GM19452 (cell line): ENCODE measurements at regions not wholly inside any gene's neighbourhood (a gene's known extent, or its start where the extent isn't known, plus 50 kb on each side); places are given as distances from the start of the nearest gene placed in this dataset.

ENCODE experiments used
- ATAC-seq: cut with Tn5 transposase; IDR thresholded peaks from one replicate; pipeline ENCODE4 v1.9.1; 2021; ENCODE audit not compliant: unreplicated experiment

DNA sequence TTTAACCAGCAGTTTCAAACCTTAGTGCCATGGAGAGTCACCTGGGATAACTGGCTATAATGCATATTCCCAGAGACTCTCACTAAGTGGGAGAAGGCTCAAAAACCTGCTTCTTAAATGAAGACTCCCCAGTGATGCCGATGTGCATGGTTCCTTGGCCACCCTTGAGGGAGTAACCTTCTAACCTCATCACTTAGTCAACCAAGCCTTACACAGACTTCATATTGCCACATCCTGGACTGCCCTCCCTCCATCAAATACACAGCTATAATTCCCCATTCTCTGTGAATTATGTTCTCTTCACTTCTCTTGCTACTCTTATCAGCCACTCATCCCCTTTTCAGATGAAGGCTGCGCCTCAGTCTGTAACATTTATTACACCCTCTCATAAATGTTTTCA, 462.9 kb upstream of the RGPD4 start:
- ATAC-seq: no peak

DNA sequence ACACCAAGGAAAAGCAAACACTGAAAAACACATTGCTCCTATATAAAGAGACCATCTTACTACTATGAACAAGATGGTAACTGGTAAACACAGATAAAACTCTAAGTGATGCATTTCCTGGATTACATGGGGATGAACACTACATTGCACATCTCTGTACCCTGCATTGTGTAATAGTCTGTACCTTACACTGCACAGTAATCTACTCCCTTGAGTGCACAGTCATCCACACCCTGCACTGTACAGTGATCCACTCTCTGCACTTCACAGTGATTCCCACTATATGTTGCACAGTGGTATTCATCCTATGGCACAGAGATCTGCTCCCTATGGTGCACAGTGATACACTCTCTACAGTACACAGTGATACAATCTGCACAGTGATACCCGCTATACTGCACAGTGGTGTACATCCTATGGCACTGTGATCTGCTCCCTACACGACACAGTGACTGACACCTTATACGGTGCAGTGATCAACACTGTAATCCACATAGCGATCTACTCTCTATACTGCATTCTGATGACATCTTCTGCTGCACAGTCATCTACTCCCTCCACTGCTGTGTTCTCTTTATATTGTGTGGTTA, 462.2 kb upstream of the RGPD4 start:
- ATAC-seq: no peak

DNA sequence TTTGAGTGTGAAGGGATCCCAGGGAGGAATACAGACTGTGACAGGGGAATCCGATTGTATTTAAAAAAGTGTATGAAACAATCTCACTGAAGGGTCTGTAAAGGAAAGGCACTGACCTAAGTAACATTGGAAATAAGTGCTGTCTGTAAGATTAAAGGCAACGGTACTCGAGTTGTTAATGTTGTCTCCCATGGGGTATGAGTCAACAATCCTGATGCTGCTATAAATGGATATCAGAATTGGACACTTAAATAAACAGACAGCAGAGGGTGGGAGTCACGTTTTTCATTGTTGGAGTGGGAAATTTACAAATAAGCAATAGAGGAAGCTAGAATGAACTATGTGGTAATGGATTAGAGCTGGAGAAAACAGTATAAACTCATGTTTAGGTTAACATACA, 452.4 kb upstream of the RGPD4 start:
- no peak for ATAC-seq

DNA sequence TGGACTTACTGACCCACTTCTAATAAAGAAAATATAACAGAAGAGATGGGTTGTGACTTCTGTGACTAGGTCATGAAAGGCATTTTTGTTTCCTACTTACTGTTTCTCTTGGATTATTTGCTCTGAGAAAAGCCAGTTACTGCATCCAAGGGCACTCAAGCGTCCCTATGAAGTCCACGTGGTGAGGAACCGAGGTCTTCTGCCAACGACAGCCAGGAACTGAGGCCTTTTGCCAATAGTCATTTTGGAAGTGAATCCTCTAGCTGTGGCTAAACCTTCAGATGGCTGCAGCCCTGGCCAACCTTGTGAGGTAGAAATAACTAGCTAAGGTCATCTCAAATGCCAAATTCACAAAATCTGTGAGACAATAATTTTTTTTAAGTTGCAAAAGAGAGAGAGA, 449.8 kb upstream of the RGPD4 start:
- ATAC-seq: no peak

DNA sequence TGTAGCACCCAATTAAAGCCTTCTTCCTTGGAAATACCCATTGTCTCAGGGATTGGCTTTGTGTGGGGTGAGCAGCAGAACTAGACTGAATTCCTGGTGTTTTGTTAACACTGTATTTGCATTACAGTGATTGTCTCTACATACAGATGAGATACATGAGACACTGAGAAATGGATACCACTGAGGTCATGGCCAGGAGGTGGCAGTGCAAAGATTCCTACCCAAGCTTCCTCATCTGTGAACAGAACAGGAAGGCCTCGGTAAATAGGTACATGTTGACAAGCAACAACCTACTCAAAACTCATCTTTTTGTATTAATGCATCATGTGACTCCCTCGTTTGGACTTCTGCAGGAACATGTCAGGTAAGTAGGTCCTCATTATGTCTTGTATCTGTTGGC, 445.8 kb upstream of the RGPD4 start:
- no peak for ATAC-seq

DNA sequence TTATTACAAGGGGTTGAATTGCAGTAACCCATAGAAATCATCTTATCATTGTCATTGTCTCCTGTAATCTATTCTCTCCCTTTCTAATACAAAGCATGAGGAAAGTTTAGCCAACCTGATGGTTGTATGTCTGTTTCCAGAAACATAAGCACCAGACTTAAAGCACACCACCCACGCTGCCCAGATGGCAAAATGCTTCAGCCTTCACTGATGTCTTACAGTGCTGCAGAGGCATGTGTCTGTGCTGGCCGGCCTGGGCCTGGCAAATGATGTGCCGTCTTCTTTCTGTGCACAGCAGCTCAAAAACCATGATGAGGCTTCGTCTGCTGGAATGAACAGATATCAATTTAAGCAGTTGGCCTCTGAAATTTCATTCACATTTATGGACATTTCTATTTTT, 443.0 kb upstream of the RGPD4 start:
- no peak for ATAC-seq

DNA sequence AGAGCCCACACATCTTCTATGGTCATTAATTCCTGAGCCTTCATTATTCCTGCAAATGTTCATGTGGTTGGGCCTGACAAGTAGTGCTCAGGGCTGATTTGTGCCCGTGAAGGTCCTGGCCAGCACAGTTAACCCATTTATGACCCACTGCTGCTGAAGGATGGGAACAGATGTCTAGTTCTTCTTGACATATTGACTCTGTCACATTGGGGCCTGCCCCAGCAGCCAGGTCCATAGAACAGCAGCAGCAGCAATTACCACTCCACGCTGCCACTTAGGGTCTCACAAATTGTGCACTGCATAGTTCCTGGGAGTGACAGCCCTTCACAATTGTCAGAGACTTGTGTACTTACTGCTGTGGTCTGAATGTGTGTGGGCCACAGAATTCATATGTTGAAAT, 442.3 kb upstream of the RGPD4 start:
- ATAC-seq: no peak

DNA sequence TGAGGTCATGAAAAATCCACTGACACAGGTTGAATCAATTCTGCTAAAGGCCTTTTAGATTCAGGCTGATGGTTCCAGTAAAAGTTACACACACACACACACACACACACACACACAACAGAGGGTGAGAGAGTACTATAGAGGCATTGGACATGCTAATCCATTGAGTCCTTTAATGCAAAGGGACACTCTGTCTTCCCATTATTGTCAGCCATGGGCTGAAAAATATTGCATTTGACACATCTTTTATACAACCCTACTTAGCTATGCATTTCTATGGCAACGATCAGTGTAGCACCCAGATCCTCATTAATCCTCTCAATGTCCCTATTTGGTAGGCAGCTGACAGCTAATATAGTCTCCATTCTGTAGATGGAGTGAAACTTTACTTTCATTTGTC, 440.8 kb upstream of the RGPD4 start:
- no peak for ATAC-seq

DNA sequence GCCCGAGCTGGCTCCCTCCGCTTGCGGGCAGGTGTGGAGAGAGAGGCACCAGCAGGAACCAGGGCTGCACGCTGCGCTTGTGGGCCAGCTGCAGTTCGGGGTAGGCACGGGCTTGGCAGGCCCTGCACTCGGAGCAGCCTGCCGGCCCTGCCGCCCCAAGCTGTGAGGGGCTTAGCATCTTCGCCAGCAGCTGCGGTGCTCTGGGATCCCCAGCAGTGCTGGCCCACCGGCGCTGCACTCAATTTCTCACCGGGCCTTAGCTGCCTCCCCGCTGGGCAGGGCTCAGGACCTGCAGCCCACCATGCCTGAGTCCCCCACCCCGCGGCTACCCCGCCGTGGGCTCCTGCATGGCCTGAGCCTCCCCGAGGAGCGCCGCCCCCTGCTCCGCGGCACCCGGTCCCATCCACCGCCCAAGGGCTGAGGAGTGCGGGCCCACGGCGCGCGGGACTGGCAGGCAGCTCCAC, 434.4 kb upstream of the RGPD4 start:
- ATAC-seq: no peak

DNA sequence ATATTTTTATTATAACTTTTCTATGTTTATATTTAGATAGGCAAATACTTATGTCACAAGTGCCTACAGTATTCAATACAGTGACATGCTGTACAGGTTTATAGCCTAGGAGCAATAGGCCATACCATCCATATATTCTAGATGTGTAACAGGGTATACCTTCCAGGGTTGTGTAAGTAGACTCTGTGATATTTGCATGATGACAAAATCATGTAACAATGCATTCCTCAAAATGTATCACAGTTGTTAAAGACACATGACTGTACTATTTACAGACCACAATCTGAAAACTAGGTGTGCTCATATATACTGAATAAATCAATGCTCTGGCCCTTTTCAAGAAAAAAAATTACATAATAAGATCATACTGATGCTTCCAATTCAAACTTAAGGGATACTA, 433.2 kb upstream of the RGPD4 start:
- no peak for ATAC-seq

DNA sequence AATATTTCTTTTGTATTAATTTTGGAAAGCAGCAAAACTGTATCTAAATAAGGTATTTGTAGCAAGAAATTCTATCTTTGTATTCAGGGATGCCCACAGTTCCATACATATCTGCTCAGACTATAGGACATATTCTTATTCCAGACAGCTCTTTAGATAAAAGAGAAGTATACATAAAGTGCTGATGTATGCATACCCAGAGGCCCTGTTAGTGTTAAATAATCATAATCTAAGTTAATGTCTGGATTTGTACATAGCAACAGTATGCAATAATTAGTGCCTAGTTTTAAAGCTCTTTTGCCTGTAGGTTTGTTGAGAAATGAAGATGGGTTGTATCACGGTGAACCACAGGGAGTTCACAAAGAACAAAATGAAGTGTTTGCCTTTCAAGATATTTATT, 428.0 kb upstream of the RGPD4 start:
- no peak for ATAC-seq

DNA sequence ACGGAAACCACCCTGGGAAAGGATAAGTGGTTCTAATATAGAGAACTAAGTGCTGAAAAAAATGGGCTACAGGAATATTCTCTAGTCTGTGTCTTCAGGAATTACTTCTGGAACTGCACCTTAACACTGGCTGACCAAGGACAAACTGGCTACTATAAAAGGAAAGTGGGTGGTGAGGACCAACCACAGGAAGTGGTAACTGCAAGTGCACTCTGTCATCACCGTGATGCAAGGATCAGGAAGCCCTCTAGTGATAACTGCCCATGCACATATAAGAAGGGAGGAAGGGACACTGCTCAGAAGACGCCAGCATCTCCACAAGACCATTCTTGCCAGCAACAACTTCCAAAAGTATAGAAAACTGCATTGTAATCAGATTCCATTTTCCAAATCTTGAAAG, 424.4 kb upstream of the RGPD4 start:
- ATAC-seq: no peak

DNA sequence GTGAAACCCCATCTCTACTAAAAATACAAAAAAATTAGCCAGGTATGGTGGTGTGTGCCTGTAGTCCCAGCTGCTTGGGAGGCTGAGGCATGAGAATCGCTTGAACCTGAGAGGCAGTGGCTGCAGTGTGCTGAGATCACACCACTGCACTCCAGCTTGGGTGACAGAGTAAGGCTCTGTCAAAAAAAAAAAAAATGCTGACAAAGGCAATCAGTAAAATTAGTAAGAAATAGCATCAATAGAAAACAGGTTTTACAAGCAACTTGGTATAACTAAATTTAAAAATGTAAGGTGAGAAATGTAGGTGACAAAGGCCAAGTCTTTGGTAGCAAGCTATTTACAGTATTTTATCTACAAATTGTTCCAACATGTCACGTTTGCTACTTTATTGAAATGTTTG, 421.4 kb upstream of the RGPD4 start:
- ATAC-seq: no peak

DNA sequence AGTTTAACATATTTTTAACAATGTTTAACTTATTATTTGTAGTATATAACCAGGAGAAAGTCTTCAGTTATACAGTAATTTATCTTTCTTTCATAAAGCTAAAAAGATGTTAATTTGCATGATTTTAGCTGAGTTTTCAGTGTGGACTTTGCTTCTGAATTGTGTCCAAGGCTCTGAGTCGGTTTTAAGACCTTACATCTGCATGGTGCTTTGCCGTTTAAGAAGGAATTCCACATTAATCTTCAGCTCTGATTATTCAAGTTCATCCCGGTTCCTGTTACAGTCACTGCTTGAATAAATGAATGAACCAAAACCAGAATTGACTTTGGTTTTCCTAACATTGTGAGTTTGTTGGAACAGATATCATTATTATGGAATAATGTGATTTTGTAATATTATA, 419.7 kb upstream of the RGPD4 start:
- no peak for ATAC-seq

DNA sequence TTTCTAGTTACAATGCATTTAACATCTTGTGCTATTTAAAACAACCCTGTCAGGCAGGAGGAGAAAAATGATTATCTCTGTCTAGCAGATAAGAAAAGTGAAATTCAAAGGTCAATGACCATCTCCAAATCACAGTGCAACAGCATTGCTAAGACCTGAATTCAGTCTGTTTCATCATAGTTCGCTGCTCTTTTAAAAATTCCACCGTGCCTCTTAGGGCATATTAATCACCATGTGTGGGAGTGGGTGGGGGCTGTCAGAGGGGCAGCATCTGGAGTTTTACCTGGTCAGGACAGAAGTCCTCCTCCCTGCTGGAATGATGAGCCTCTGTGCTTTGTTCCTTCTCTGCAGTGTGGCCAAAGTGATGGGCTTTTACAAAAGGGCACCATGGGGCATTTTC, 418.7 kb upstream of the RGPD4 start:
- ATAC-seq: no peak

DNA sequence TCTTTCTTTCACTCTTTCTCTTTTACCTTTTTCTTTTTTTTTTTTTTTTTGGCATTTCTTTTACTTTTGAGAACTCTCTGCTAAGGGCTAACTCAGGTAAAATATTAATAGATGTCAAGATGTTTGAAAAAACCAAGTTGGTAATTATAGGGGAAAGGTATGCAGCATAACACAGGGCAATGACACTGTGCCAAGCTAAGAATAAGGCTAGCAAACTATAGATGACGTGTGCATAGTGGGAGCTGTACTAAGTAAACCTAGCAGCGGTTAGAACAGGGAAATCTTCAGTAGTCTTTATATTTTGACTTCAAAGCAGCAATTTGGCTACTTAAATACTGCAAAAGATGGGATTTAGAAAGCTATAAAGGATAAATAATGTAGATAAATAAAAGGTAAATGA, 415.4 kb upstream of the RGPD4 start:
- ATAC-seq: no peak

DNA sequence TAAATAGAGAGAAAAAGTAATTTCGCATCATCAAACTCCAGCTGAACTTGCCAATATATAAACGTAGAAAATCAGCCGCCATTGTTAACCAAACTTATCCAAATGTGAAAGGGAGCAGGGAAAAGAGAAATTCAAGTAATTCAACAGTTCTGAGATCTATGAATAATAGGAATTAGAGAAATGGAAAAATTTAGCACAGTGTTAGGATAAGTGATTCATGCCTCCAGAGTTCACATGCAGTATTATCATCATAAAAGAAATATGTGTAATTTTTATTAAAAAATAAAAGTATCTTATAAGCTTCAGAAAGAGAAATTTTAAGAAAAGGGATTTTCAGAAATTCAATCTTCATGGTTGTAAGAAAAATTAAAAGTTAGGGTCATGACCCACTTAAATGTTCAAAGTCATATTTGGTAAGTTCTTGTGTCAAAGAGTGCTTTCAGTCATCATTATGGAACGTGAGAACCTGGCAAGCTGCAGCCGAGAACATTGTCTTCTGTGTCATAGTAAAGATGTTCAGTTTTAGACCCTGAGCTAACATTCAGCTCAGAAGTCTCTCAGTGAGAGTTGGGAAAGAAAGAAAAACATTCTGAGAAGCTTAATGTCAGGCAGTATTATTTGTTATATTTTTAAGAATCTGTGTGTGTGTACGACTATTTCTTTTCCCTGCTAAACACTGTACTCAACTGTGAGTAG, 414.3 kb upstream of the RGPD4 start:
- no peak for ATAC-seq

DNA sequence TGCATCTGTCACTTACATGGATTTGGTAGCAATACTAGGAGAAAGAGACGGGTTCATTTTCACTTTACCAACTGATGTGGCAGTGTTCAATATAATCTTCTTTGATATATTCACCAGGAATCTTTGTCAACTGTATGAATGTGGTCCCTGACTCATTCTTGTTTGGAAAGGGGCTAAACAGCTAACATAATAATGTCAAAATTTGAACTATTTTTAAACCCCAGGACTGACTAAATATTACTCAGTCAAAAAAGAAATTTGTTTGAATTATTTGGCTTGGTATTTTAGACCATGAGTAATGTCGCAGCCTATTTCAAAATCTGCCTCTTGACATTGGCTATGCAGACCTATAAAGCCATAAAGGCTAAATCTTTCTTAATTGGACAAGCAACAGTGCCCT, 413.7 kb upstream of the RGPD4 start:
- ATAC-seq: no peak

DNA sequence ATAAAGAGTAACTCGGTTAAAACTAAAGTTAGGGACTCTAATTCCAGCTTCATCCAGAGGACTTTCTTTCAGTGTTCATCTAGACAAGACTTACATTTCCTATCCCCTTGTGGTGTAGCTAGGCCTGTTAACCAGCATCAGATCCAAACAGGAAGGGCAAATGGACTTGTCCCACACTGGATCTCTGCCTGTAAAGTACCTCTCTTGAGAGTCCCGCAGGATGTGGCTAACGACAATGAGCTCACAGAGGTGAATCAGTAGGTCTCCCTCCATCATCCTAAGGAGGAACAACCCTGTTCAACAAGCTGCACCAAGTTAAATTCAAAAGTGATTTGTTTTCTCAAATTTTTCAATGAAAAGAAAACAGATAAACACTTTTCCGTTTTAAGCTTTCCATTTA, 412.3 kb upstream of the RGPD4 start:
- ATAC-seq: no peak

DNA sequence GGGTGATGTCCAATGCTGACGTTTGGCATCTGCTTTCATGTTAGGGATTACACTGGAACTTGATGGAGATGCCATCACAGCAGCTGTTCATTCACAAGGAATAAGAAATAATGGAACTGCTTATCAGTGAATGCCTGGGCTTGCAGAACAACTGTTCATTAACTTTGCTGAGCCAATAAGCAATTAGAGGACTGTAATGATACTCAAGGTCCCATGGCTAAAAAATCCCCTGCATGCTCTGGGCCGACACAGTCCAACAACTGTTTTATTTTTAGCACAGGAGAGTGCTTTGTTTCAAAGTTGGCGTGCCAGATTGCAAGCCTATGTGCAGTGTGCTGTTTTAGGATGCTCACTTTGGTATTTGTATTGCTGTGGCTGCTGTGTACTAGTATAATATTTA, 408.0 kb upstream of the RGPD4 start:
- ATAC-seq: no peak

DNA sequence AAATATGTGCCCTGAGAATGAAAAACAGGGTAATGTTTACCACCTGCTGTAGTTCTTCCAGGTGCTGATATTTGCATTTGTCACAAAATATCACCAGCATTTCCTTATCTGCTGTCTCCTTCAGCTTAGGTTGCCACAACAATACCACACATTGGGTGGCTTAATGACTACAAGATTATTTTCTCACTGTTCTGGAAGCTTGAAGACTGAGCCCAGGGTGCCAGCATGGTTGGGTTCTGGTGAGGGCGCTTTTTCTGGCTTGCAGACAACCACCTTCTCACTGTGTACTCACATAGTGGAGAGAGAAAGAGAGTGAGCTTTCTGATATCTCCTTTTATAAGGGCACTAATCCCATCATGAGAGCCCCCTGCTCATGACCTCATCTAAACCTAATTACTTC, 407.5 kb upstream of the RGPD4 start:
- ATAC-seq: no peak

DNA sequence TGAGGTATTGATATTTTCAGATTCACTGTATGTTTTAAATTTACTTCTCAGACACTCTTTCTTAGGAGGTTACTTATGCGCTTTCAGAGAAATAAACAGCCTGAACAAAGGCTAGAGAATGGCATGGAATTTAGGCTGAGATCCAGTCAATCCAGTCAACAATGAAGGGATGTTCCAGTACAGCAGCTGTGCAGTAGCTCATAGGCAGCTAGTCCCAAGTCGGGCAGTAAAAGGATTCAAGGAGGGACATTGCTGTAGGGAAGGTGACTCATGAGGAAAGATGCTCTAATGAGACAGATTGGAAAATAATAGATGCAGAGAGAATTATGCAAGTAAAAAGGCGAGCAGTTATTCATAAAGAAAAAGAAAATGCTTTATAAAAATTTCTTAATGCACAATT, 397.9 kb upstream of the RGPD4 start:
- no peak for ATAC-seq

DNA sequence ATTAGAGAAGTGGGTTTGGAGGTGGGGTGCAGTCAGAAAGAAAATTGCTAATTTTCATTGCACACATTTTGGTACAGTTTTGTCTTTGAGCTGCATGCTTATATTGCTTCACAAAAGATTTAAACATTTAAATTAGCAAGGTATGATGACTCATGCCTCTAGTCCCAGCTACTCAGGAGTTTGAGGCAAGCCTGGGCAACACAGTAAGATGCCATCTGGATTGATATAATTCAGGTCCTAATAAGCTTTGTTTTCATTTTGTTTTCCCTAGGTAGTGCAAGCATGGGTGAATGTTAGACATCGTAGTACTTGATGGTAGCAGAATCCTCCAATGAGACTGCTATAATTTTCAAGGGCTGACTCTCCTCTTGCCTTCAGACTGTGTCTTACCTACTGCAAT, 396.7 kb upstream of the RGPD4 start:
- no peak for ATAC-seq
